ENCODE measurements at regions not wholly inside any gene's neighbourhood (a gene's known extent, or its start where the extent isn't known, plus 50 kb on each side); places are given as distances from the start of the nearest gene placed in this dataset.

DNA sequence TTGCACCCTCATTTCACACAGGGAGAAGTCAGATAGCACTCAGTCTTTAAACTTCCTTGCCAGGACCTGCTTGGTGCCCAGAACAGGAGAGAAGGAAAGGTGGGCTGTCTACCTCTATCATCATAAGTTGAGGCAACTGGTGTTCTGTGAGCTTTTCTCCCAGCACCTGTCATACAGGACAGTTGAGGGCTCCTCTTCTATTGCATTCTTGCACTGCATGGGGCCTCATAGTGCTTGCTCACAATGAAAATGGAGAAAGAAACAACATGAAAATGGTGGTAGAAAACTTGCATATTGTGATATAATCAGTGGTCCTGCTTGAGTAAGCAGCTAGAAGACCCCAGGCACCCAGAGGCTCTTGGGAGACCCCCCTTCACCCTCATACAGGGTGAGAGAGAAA, 311.7 kb upstream of the GOLIM4 start:
- no peak overlapping the region for H3K4me3 ChIP-seq (ENCODE audit: low read depth, poor library complexity, severe bottlenecking)
- intact Hi-C loops (cut with DNase I; ENCODE audit: low total_unique reads): no loop called here
- no peak for TF ChIP-seq POLR2A (IDR thresholded peaks at IDR 0.05)
- TF ChIP-seq, protein P1, sequence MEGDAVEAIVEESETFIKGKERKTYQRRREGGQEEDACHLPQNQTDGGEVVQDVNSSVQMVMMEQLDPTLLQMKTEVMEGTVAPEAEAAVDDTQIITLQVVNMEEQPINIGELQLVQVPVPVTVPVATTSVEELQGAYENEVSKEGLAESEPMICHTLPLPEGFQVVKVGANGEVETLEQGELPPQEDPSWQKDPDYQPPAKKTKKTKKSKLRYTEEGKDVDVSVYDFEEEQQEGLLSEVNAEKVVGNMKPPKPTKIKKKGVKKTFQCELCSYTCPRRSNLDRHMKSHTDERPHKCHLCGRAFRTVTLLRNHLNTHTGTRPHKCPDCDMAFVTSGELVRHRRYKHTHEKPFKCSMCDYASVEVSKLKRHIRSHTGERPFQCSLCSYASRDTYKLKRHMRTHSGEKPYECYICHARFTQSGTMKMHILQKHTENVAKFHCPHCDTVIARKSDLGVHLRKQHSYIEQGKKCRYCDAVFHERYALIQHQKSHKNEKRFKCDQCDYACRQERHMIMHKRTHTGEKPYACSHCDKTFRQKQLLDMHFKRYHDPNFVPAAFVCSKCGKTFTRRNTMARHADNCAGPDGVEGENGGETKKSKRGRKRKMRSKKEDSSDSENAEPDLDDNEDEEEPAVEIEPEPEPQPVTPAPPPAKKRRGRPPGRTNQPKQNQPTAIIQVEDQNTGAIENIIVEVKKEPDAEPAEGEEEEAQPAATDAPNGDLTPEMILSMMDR (IDR thresholded peaks at IDR 0.05): no peak
- no peak for DNase-seq (ENCODE audit: low spot score in 2 of 2)

DNA sequence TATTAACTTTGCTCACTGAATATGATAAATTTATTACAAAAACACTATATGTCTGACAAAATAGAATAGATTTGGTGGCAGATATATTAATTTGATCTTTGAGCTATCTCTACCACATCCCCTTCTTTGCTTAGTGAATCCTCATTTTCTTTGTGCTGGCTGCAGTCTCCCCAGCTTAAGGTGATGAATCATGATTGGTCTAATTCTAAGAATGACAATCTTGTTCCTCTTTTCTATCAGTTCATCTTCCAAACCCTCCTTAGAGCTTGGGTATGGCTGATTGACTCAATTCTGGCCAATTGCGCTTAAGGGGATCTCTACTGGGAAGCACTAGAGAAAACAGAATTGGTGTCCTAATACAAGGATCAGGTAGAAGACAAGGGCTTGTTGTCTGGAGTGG, 309.6 kb upstream of the GOLIM4 start:
- no peak for TF ChIP-seq POLR2A (IDR thresholded peaks at IDR 0.05)
- TF ChIP-seq, protein P1 (IDR thresholded peaks at IDR 0.05): no peak
- intact Hi-C loops (cut with DNase I; ENCODE audit: low total_unique reads): no loop called here
- no peak overlapping the region for H3K4me3 ChIP-seq (ENCODE audit: low read depth, poor library complexity, severe bottlenecking)
- WGBS, 2 donors: 97 to 100% methylated on average over 1 of the region's 1 CpG
- no peak for DNase-seq (ENCODE audit: low spot score in 2 of 2)

DNA sequence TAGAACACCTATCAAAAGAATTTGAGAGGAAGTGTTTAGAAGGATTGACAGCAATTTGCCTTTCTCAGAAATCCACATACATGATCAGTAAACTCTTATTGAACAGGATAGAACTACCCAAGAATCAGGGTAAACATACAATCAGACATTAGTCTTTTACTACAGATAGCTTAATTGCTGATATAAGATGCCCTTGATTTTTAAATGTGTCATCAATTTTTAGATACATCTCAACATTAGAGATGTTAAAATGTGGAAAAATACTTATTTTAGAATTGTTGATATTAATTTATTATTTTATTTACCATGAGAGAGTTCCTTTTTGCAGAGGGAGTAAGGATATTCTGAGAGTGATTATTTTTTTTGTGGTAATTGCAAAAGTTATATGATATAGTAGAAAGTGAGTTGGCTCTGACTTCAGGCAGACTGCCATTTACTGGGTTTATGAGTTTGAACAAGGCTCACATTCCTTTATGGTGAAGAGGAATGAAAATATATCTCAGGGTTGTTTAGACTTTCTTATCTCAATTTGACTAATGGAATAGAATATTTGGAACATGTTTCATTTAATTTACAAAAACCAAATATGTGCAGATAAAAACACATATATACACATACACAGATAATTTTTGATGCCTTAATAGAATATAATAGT, 302.8 kb upstream of the GOLIM4 start:
- H3K4me3 ChIP-seq (ENCODE audit: low read depth, poor library complexity, severe bottlenecking): no peak overlapping the region
- intact Hi-C loops (cut with DNase I; ENCODE audit: low total_unique reads): no loop called here
- DNase-seq (ENCODE audit: low spot score in 2 of 2): no peak
- TF ChIP-seq, protein P1 (IDR thresholded peaks at IDR 0.05): no peak
- no peak for TF ChIP-seq POLR2A (IDR thresholded peaks at IDR 0.05)

DNA sequence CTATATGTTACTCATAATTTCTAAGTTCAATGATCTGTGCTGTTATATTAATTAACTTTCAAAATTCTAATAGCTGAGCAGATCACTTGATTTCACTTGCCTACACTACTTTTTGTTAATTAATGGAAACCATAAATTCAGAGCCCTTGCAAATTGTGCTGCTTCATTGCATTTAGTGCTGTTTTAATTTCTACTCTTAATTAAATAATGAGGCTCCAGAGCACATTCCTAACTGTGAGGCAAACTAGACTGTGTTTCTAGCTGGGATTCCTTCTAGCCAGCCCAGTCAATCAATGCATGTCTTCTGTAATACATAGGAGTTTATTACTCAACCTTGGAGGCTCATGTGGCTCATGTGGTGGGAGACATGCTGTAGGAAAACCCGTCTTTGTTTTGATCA, 301.1 kb upstream of the GOLIM4 start:
- no peak for TF ChIP-seq POLR2A (IDR thresholded peaks at IDR 0.05)
- TF ChIP-seq, protein P1 (IDR thresholded peaks at IDR 0.05): no peak
- 69 to 85% methylated on average over 1 of the region's 1 CpG for WGBS, 2 donors
- DNase-seq (ENCODE audit: low spot score in 2 of 2): no peak
- no peak overlapping the region for H3K4me3 ChIP-seq (ENCODE audit: low read depth, poor library complexity, severe bottlenecking)
- intact Hi-C loops (cut with DNase I; ENCODE audit: low total_unique reads): no loop called here

DNA sequence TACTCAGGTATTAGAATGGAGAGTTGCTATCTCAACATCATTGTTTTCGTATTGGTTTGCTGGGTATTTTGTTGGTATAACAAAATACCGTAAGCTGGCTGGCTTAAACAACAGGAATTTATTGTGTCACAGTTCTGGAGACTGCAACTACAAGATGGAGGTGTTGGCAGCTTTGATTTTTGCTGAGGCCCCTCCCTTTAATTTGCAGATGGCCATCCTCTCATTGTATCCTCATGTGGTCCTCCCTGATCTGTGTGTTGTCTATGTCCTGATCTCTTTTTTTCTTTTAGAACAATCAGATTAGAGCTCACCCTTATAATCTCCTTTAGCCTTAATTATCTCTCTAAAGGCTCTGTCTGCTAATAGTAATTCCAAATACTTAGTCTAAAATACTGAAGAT, 299.8 kb upstream of the GOLIM4 start:
- TF ChIP-seq, protein P1 (IDR thresholded peaks at IDR 0.05): no peak
- 85 to 93% methylated on average over 2 of the region's 2 CpGs for WGBS, 2 donors
- no peak overlapping the region for H3K4me3 ChIP-seq (ENCODE audit: low read depth, poor library complexity, severe bottlenecking)
- intact Hi-C loops (cut with DNase I; ENCODE audit: low total_unique reads): no loop called here
- no peak for DNase-seq (ENCODE audit: low spot score in 2 of 2)

DNA sequence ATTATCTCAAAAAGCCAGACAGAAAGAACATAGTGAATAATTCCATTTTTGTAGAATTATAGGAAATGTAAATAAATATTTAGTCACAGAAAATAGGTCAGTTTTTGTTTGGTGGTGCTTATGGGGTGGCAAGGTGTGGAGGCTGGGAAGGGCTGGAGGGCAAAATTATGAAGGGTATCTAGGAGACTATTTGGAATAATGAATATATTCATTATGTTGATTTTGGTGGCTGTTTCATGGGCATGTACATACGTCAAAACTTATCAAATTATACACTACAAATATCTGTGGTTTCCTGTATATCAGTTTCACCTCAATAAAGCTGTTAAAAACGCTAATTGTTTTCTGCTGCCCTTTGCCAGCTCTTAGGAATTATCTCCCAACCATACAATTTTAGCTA, 298.7 kb upstream of the GOLIM4 start:
- 63 to 82% methylated on average over 2 of the region's 2 CpGs for WGBS, 2 donors

More for the DNA sequence above, 298.7 kb upstream of the GOLIM4 start:
- intact Hi-C loops (cut with DNase I; ENCODE audit: low total_unique reads): no loop called here
- no peak overlapping the region for H3K4me3 ChIP-seq (ENCODE audit: low read depth, poor library complexity, severe bottlenecking)
- no peak for DNase-seq (ENCODE audit: low spot score in 2 of 2)
- TF ChIP-seq, protein P1 (IDR thresholded peaks at IDR 0.05): no peak
- TF ChIP-seq POLR2A (IDR thresholded peaks at IDR 0.05): no peak
